ENCODE measurements at regions not wholly inside any gene's neighbourhood (a gene's known extent, or its start where the extent isn't known, plus 50 kb on each side); places are given as distances from the start of the nearest gene placed in this dataset.

DNA sequence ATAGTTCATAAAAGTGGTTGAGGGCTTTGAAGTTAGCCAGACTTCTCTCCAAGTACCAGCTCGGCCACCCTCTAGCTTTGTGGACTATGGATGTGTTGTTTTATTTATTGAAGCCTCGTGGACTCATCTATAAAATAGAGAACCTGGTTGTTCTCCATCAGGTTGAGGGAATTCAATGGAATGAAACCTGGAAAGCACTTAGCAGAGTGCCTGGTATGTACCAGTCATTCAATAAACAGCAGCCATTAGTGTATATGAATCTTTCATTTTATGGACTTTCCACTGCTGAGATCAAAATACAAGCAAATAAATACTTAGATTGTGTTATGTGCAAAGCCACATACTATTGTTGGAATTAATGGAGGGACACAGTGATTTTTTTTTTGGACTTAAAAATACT lies 206.8 kb downstream of the SOX4 start:
- Mint-ChIP-seq H3K27me3 (no peaks in the 10 kb centered on the region), H3K36me3 (ENCODE audit: insufficient read depth) (no peaks in the 10 kb centered on the region), H3K4me1 (no peaks in the 10 kb centered on the region), H3K9me3 (peaks cover 6% of the 10 kb centered on the region), H3K27ac (ENCODE audit: low read depth) (no peak overlapping the region), H3K4me3 (no peak overlapping the region)
- DNase-seq (ENCODE audit: low spot score in 2 of 2), result no peak
- ATAC-seq (replicated peaks; ENCODE audit: extremely low read depth, poor library complexity, severe bottlenecking), result no peak

DNA sequence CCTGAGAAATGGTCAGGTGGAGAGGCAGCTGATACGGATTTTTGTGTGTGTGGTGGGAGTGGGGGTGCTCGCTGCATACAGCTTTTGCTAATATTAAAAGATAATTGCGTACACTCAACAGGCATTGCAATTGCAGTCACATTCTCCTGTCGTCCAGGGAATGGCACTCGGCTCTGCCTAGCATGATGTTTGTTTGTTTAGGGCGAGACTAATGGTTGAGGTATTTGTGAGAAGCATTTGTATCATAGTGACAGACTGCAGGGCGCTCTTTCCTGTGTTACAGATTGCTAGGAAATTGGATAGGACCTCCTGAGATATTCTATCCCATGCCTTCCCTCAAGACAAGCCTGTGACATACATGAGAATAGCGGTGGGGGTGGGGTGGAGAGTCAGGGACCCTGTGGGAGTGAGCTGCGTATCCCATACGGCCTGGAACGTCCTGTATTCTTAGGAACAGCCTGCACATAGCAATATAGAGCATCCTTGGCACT lies 207.4 kb downstream of the SOX4 start:
- no peaks in the 10 kb centered on the region for H3K4me1 Mint-ChIP-seq
- no peak for DNase-seq (ENCODE audit: low spot score in 2 of 2)
- no peak overlapping the region for H3K4me3 Mint-ChIP-seq

GRCh38 chr6:21801446-21802174 lies 208.1 kb downstream of the SOX4 start:
- peaks cover 6% of the 10 kb centered on the region for H3K9me3 Mint-ChIP-seq
- no peaks in the 10 kb centered on the region for H3K27me3 Mint-ChIP-seq
- no peaks in the 10 kb centered on the region for H3K4me1 Mint-ChIP-seq
- no peak overlapping the region for H3K4me3 Mint-ChIP-seq
- H3K36me3 Mint-ChIP-seq (ENCODE audit: insufficient read depth), result no peaks in the 10 kb centered on the region
- H3K27ac Mint-ChIP-seq (ENCODE audit: low read depth), result no peak overlapping the region
- no peak for DNase-seq (ENCODE audit: low spot score in 2 of 2)
- no peak for ATAC-seq (replicated peaks; ENCODE audit: extremely low read depth, poor library complexity, severe bottlenecking)

More for the DNA sequence above, 207.4 kb downstream of the SOX4 start:
- ATAC-seq (replicated peaks; ENCODE audit: extremely low read depth, poor library complexity, severe bottlenecking), result no peak
- no peak overlapping the region for H3K27ac Mint-ChIP-seq (ENCODE audit: low read depth)
- H3K9me3 Mint-ChIP-seq, result peaks cover 6% of the 10 kb centered on the region
- no peaks in the 10 kb centered on the region for H3K27me3 Mint-ChIP-seq
- no peaks in the 10 kb centered on the region for H3K36me3 Mint-ChIP-seq (ENCODE audit: insufficient read depth)

GRCh38 chr6:21802175-21802822 lies 208.7 kb downstream of the SOX4 start:
- DNase-seq (ENCODE audit: low spot score in 2 of 2) (no peak), ATAC-seq (replicated peaks; ENCODE audit: extremely low read depth, poor library complexity, severe bottlenecking) (no peak)
- Mint-ChIP-seq H3K27me3 (no peaks in the 10 kb centered on the region), H3K27ac (ENCODE audit: low read depth) (no peak overlapping the region), H3K4me3 (no peak overlapping the region), H3K4me1 (no peaks in the 10 kb centered on the region), H3K9me3 (peaks cover 6% of the 10 kb centered on the region), H3K36me3 (ENCODE audit: insufficient read depth) (no peaks in the 10 kb centered on the region)

- H3K4me1 Mint-ChIP-seq, result no peaks in the 10 kb centered on the region
- no peak for ATAC-seq (replicated peaks; ENCODE audit: extremely low read depth, poor library complexity, severe bottlenecking)
- no peak for DNase-seq (ENCODE audit: low spot score in 2 of 2)
- no peak overlapping the region for H3K4me3 Mint-ChIP-seq
- H3K27ac Mint-ChIP-seq (ENCODE audit: low read depth), result no peak overlapping the region
- no peaks in the 10 kb centered on the region for H3K9me3 Mint-ChIP-seq
- H3K27me3 Mint-ChIP-seq, result no peaks in the 10 kb centered on the region
- no peaks in the 10 kb centered on the region for H3K36me3 Mint-ChIP-seq (ENCODE audit: insufficient read depth)
These were observed 211.5 kb downstream of the SOX4 start for GRCh38 chr6:21804941-21805610.

DNA sequence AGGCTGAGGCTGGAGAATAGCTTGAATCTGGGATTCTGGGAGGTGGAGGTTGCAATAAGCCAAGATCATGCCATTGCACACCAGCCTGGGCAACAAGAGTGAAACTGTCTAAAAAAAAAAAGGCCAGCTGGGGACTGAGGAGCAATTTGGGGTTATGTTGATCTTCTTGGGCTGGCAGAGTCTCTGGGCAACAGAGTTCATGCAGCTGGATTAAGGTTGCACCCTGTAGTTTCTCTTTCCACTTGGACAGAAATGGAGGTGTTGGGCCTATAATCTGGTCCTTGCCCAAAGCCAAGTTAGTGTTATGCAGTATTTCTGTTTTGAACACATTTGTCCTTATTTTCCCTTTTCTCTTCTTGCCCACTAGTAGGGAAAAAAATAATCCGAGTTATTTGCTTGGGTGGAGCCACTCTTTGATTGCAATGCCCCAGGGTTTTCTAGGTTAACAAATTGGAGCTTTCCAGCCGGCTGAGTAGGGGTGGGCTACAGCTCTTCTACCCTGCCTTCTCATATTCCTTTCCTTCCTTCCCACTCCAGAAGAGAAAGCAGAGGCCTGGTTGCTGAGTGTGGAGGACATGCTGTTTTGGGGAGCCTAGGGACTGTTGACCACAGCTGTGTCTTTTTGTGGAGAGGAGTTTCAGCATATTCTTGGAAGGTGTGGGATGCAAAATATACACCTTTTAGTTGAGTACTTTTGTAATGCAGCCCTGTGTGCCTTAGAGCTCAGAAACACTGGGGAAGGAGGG lies 213.9 kb downstream of the SOX4 start:
- H3K27me3 Mint-ChIP-seq, result no peaks in the 10 kb centered on the region
- H3K4me1 Mint-ChIP-seq, result no peaks in the 10 kb centered on the region
- no peaks in the 10 kb centered on the region for H3K36me3 Mint-ChIP-seq (ENCODE audit: insufficient read depth)
- H3K27ac Mint-ChIP-seq (ENCODE audit: low read depth), result no peak overlapping the region
- H3K4me3 Mint-ChIP-seq, result no peak overlapping the region
- ATAC-seq (replicated peaks; ENCODE audit: extremely low read depth, poor library complexity, severe bottlenecking), result no peak
- DNase-seq (ENCODE audit: low spot score in 2 of 2), result no peak
- no peaks in the 10 kb centered on the region for H3K9me3 Mint-ChIP-seq

DNA sequence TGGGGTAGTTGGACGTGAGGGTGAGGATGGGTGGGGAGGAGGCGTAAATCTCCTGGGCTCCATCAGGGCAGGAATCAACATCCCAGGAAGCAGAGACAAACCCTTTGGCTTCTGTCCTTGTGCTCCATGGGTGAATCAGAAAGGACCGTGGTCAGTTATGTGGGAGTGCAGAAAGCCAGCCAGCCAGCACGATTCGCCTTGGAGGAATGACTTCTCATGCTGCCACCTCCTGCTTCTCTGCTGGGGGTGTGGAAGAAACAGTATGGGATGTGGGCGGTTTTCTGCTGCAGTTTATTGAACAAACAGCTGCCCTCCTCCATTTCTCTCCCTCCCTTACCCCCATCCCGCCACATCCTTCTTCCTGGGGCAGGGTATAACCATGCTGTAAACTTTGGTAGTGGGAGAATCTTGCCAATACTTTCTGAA lies 214.5 kb downstream of the SOX4 start:
- DNase-seq (ENCODE audit: low spot score in 2 of 2) (no peak), ATAC-seq (replicated peaks; ENCODE audit: extremely low read depth, poor library complexity, severe bottlenecking) (no peak)
- H3K4me3 Mint-ChIP-seq, result no peak overlapping the region
- H3K9me3 Mint-ChIP-seq, result no peaks in the 10 kb centered on the region
- H3K36me3 Mint-ChIP-seq (ENCODE audit: insufficient read depth), result no peaks in the 10 kb centered on the region
- H3K27ac Mint-ChIP-seq (ENCODE audit: low read depth), result no peak overlapping the region
- H3K27me3 Mint-ChIP-seq, result no peaks in the 10 kb centered on the region
- no peaks in the 10 kb centered on the region for H3K4me1 Mint-ChIP-seq

- Mint-ChIP-seq H3K4me1 (no peaks in the 10 kb centered on the region), H3K9me3 (no peaks in the 10 kb centered on the region), H3K36me3 (ENCODE audit: insufficient read depth) (no peaks in the 10 kb centered on the region), H3K27me3 (no peaks in the 10 kb centered on the region), H3K4me3 (no peak overlapping the region), H3K27ac (ENCODE audit: low read depth) (no peak overlapping the region)
- DNase-seq (ENCODE audit: low spot score in 2 of 2) (no peak), ATAC-seq (replicated peaks; ENCODE audit: extremely low read depth, poor library complexity, severe bottlenecking) (no peak)
These were observed 215.1 kb downstream of the SOX4 start for GRCh38 chr6:21808551-21809242.

GRCh38 chr6:21811484-21811883 lies 217.9 kb downstream of the SOX4 start:
- Mint-ChIP-seq H3K27me3 (no peaks in the 10 kb centered on the region), H3K9me3 (no peaks in the 10 kb centered on the region), H3K27ac (ENCODE audit: low read depth) (no peak overlapping the region), H3K36me3 (ENCODE audit: insufficient read depth) (no peaks in the 10 kb centered on the region), H3K4me3 (no peak overlapping the region), H3K4me1 (no peaks in the 10 kb centered on the region)
- DNase-seq (ENCODE audit: low spot score in 2 of 2) (no peak), ATAC-seq (replicated peaks; ENCODE audit: extremely low read depth, poor library complexity, severe bottlenecking) (no peak)

- no peak for ATAC-seq (replicated peaks; ENCODE audit: extremely low read depth, poor library complexity, severe bottlenecking)
- Mint-ChIP-seq H3K4me1 (no peaks in the 10 kb centered on the region), H3K9me3 (no peaks in the 10 kb centered on the region), H3K36me3 (ENCODE audit: insufficient read depth) (no peaks in the 10 kb centered on the region), H3K27me3 (no peaks in the 10 kb centered on the region), H3K27ac (ENCODE audit: low read depth) (no peak overlapping the region), H3K4me3 (no peak overlapping the region)
- DNase-seq (ENCODE audit: low spot score in 2 of 2), result no peak
These were observed 222.7 kb downstream of the SOX4 start for GRCh38 chr6:21816231-21816630.

- Mint-ChIP-seq H3K36me3 (ENCODE audit: insufficient read depth) (peaks cover 2% of the 10 kb centered on the region), H3K4me1 (no peaks in the 10 kb centered on the region), H3K9me3 (no peaks in the 10 kb centered on the region), H3K4me3 (no peak overlapping the region), H3K27ac (ENCODE audit: low read depth) (no peak overlapping the region), H3K27me3 (no peaks in the 10 kb centered on the region)
- ATAC-seq (replicated peaks; ENCODE audit: extremely low read depth, poor library complexity, severe bottlenecking), result no peak
- DNase-seq (ENCODE audit: low spot score in 2 of 2), result no peak
These were observed 226.9 kb downstream of the SOX4 start for GRCh38 chr6:21820442-21820841.

DNA sequence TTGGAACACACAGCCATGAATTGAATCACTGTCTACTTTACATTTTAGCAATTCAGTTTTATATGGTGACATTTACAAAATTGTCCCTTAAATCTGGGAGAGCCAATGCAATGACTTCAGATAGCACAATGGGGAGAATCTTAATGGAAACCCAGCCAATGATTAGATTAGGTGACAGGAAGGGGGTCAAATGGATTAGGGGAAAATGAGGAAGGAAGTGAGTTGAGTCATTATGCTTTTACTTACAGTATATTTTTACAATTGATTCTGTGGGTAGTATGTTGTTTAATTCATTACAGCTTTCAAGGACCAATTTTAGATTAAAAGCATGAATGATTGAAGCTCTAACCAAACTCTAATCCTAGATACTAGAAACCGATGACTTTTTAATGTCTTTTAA lies 229.8 kb downstream of the SOX4 start:
- ATAC-seq (replicated peaks; ENCODE audit: extremely low read depth, poor library complexity, severe bottlenecking), result no peak
- H3K4me1 Mint-ChIP-seq, result no peaks in the 10 kb centered on the region
- no peaks in the 10 kb centered on the region for H3K27me3 Mint-ChIP-seq
- no peak overlapping the region for H3K27ac Mint-ChIP-seq (ENCODE audit: low read depth)
- no peak for DNase-seq (ENCODE audit: low spot score in 2 of 2)
- no peaks in the 10 kb centered on the region for H3K9me3 Mint-ChIP-seq
- no peak overlapping the region for H3K4me3 Mint-ChIP-seq
- peaks cover 2% of the 10 kb centered on the region for H3K36me3 Mint-ChIP-seq (ENCODE audit: insufficient read depth)
